ENCODE measurements at regions not wholly inside any gene's neighbourhood (a gene's known extent, or its start where the extent isn't known, plus 50 kb on each side); places are given as distances from the start of the nearest gene placed in this dataset.

DNA sequence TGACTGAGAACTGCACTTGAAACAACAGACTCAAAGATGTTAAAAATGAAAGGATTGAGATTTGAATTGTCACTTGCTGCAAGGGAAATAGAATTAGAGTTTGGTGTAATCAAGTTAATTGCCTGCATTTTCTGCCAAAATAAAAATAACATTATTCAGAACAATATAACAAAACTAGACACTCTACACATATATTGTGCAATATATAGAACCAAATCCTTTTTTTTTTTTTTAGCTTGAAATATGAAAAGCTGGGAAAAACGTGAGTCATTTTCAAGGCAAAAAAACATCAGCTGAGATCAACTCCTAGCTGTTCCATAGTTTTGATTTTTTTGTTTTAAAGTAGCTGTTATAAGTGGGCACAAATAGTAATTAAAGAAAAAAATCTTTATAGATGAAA, 561.5 kb downstream of the DNAJB9 start:
- no peak for TF ChIP-seq EZH2 (optimal IDR thresholded peaks at IDR 0.05; ENCODE audit: low read depth, low read length)
- TF ChIP-seq, protein P1, sequence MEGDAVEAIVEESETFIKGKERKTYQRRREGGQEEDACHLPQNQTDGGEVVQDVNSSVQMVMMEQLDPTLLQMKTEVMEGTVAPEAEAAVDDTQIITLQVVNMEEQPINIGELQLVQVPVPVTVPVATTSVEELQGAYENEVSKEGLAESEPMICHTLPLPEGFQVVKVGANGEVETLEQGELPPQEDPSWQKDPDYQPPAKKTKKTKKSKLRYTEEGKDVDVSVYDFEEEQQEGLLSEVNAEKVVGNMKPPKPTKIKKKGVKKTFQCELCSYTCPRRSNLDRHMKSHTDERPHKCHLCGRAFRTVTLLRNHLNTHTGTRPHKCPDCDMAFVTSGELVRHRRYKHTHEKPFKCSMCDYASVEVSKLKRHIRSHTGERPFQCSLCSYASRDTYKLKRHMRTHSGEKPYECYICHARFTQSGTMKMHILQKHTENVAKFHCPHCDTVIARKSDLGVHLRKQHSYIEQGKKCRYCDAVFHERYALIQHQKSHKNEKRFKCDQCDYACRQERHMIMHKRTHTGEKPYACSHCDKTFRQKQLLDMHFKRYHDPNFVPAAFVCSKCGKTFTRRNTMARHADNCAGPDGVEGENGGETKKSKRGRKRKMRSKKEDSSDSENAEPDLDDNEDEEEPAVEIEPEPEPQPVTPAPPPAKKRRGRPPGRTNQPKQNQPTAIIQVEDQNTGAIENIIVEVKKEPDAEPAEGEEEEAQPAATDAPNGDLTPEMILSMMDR (IDR thresholded peaks at IDR 0.05; ENCODE audit: low read length): no peak
- no peak for TF ChIP-seq EZH2phosphoT487 (IDR thresholded peaks at IDR 0.05; ENCODE audit: low read length)
- Histone ChIP-seq H3K9me2 (replicated peaks; ENCODE audit: insufficient read depth, low read length) (no peaks in the 10 kb centered on the region), H3K9me3 (replicated peaks; ENCODE audit: insufficient read depth, low read length) (no peaks in the 10 kb centered on the region), H3K79me2 (ENCODE audit: low read length) (no peaks in the 10 kb centered on the region), H3K9ac (ENCODE audit: low read length) (no peak overlapping the region), H3K36me3 (replicated peaks; ENCODE audit: insufficient read depth, low read length) (no peaks in the 10 kb centered on the region), H3K4me1 (ENCODE audit: low read length) (no peaks in the 10 kb centered on the region), H4K20me1 (ENCODE audit: insufficient read depth, low read length) (no peaks in the 10 kb centered on the region), H3K27me3 (replicated peaks; ENCODE audit: insufficient read depth, low read length) (no peaks in the 10 kb centered on the region), H3K4me3 (ENCODE audit: low read length) (no peak overlapping the region), H3F3A (ENCODE audit: insufficient read depth, low read length) (no peaks in the 10 kb centered on the region), H3K27ac (ENCODE audit: low read length) (no peak overlapping the region), H3K4me2 (ENCODE audit: low read depth, low read length) (no peak overlapping the region), H2AFZ (ENCODE audit: low read length) (no peak overlapping the region)
- DNase-seq: no peak

DNA sequence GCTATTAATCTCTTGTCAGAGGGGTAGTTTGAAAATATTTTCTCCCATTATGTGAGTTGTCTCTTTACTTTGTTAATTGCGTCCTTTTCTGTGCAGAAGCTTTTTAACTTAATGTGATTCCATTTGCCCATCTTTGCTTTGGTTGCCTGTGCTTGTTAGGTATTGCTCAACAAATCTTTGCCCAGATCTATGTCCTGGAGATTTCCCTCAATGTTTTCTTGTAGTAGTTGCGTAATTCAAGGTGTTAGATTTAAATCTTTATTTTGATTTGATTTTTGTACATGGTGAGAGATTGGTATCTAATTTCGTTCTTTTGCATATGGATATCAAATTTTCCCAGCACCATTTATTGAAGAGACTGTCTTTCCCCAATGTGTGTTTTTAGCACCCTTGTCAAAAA, 567.2 kb downstream of the DNAJB9 start:
- Histone ChIP-seq H4K20me1 (ENCODE audit: insufficient read depth, low read length) (no peaks in the 10 kb centered on the region), H3K4me3 (ENCODE audit: low read length) (no peak overlapping the region), H3K27ac (ENCODE audit: low read length) (no peak overlapping the region), H3K4me1 (ENCODE audit: low read length) (no peaks in the 10 kb centered on the region), H3K9me3 (replicated peaks; ENCODE audit: insufficient read depth, low read length) (no peaks in the 10 kb centered on the region), H3K9me2 (replicated peaks; ENCODE audit: insufficient read depth, low read length) (no peaks in the 10 kb centered on the region), H3K9ac (ENCODE audit: low read length) (no peak overlapping the region), H3K4me2 (ENCODE audit: low read depth, low read length) (no peak overlapping the region), H3K27me3 (replicated peaks; ENCODE audit: insufficient read depth, low read length) (no peaks in the 10 kb centered on the region), H2AFZ (ENCODE audit: low read length) (no peak overlapping the region), H3K36me3 (replicated peaks; ENCODE audit: insufficient read depth, low read length) (no peaks in the 10 kb centered on the region), H3K79me2 (ENCODE audit: low read length) (no peaks in the 10 kb centered on the region), H3F3A (ENCODE audit: insufficient read depth, low read length) (no peaks in the 10 kb centered on the region)
- TF ChIP-seq, protein P1 (IDR thresholded peaks at IDR 0.05; ENCODE audit: low read length): no peak
- TF ChIP-seq EZH2phosphoT487 (IDR thresholded peaks at IDR 0.05; ENCODE audit: low read length) (no peak), EZH2 (optimal IDR thresholded peaks at IDR 0.05; ENCODE audit: low read depth, low read length) (no peak)
- no peak for DNase-seq

DNA sequence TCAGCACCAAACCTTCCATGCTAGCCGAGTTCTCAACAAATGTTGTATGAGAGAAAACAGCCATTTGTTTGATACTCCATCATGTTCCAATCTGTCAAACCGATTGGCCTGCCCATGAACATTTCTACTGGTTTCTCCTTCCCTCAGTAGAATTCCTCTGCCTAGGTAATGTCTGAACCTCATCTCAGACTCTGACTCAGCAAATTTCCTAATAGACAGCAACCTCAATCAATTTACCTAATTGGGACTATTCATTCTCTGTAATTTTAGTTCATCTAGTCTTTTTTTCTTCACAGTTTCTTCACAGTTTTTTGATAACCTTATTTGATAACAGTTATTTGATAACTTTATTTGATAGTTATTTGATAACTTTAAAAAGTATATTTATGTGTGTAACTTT, 585.1 kb downstream of the DNAJB9 start:
- H3K9me3 ChIP-seq (replicated peaks; ENCODE audit: insufficient read depth, low read length): no peaks in the 10 kb centered on the region
- no peaks in the 10 kb centered on the region for H4K20me1 ChIP-seq (ENCODE audit: insufficient read depth, low read length)
- no peak for DNase-seq
- H3K9ac ChIP-seq (ENCODE audit: low read length): no peak overlapping the region
- H3K4me3 ChIP-seq (ENCODE audit: low read length): no peak overlapping the region
- H3K4me1 ChIP-seq (ENCODE audit: low read length): no peaks in the 10 kb centered on the region
- H3K27ac ChIP-seq (ENCODE audit: low read length): no peak overlapping the region
- no peaks in the 10 kb centered on the region for H3K27me3 ChIP-seq (replicated peaks; ENCODE audit: insufficient read depth, low read length)
- no peaks in the 10 kb centered on the region for H3F3A ChIP-seq (ENCODE audit: insufficient read depth, low read length)
- H3K79me2 ChIP-seq (ENCODE audit: low read length): no peaks in the 10 kb centered on the region
- H3K36me3 ChIP-seq (replicated peaks; ENCODE audit: insufficient read depth, low read length): no peaks in the 10 kb centered on the region
- no peak overlapping the region for H3K4me2 ChIP-seq (ENCODE audit: low read depth, low read length)
- H2AFZ ChIP-seq (ENCODE audit: low read length): no peak overlapping the region
- TF ChIP-seq EZH2phosphoT487 (IDR thresholded peaks at IDR 0.05; ENCODE audit: low read length) (no peak), EZH2 (optimal IDR thresholded peaks at IDR 0.05; ENCODE audit: low read depth, low read length) (no peak)
- TF ChIP-seq, protein P1 (IDR thresholded peaks at IDR 0.05; ENCODE audit: low read length): no peak
- H3K9me2 ChIP-seq (replicated peaks; ENCODE audit: insufficient read depth, low read length): no peaks in the 10 kb centered on the region

Measured in MM.1S (cell line).